ENCODE measurements at regions not wholly inside any gene's neighbourhood (a gene's known extent, or its start where the extent isn't known, plus 50 kb on each side); places are given as distances from the start of the nearest gene placed in this dataset.

DNA sequence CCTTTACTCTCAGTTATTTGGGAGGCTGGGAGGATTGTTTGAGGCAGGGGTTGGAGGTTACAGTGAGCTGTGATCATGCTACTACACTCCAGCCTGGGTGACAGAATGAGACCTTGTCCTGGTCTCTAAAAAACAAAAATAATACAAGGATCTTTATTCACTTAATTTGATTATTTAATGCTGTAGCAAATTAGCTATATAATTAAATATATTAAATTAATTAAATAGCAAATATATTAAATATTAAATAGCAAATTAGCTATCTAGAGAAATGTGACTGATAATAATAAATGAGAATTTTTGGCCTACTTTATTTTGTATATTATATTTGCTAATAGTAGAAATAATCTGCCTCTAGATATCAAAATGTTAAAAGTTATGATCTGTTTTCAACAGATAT lies 298.8 kb upstream of the NAV3 start:
- TF ChIP-seq, protein P1, sequence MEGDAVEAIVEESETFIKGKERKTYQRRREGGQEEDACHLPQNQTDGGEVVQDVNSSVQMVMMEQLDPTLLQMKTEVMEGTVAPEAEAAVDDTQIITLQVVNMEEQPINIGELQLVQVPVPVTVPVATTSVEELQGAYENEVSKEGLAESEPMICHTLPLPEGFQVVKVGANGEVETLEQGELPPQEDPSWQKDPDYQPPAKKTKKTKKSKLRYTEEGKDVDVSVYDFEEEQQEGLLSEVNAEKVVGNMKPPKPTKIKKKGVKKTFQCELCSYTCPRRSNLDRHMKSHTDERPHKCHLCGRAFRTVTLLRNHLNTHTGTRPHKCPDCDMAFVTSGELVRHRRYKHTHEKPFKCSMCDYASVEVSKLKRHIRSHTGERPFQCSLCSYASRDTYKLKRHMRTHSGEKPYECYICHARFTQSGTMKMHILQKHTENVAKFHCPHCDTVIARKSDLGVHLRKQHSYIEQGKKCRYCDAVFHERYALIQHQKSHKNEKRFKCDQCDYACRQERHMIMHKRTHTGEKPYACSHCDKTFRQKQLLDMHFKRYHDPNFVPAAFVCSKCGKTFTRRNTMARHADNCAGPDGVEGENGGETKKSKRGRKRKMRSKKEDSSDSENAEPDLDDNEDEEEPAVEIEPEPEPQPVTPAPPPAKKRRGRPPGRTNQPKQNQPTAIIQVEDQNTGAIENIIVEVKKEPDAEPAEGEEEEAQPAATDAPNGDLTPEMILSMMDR (IDR thresholded peaks at IDR 0.05), result no peak
- TF ChIP-seq EZH2phosphoT487 (IDR thresholded peaks at IDR 0.05), result no peak

Measured in neural progenitor cell (in vitro differentiated cells).